DMS 273 (cell line): ENCODE measurements at regions not wholly inside any gene's neighbourhood (a gene's known extent, or its start where the extent isn't known, plus 50 kb on each side); places are given as distances from the start of the nearest gene placed in this dataset.

Source experiments
- DNase-seq: peaks from one replicate; lab custom pipeline; 2025; ENCODE audit not compliant: unreplicated experiment; lab: John Stamatoyannopoulos, UW

DNA sequence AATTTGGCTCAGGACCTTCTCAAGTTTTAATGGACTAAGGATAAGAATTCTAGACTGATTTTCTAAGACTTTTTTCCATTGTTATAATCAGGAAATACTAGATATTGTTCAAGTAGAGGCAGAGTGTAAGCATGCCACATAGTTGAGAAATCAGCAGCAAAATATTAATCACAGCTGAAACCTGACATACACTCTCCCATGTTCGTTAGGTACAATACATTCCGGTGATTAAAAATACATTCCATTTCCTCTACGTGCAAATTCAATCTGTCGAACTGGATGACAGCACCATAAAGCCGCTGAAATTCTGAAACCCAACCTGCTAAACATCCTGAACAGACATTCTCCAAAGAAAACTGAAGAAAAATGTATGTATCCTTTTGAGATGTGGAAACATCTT is 587.6 kb upstream of the DIPK2B start:
- no peak for DNase-seq

GRCh38 chrX:45784590-45784989 is 583.9 kb upstream of the DIPK2B start:
- no peak for DNase-seq

DNA sequence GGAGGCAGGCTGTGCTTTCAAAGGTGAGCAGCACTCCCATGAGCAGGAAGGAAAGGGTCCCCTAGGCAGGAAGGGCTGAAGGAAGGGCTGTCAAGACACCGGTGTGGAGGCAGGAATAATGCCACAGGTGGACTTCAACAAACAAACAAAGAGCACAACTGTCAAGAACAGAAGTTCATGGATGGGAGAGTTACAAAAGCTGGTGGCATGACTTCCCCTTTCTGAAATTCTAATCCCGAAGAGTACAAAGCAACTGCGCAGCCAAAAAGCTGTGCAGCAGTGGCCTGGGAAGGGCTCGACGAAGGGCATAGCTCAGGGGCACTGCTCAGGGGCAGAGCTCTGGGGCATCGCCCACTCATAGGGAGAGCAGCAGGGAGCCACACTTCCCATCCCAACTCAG is 582.3 kb upstream of the DIPK2B start:
- no peak for DNase-seq

- no peak for DNase-seq
Observed at GRCh38 chrX:45781901-45782553, 581.4 kb upstream of the DIPK2B start.

DNA sequence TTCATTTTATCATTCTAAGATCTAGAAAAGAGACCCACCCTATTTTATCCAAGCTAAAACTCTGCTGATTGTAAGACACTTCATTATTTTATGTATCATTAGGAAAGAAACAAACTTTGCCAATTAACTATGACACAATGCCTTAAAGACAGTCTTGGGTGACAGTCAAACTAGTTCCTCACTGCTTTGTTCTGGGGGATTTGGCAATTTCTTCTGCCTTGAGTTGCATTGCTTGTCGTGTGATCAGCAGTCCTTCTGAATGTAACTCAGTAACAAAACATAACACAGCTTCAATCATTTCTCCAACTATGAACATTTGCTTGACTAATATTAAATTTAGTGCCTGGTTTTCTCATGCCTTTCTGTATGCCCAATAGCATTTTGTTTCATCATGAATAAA is 577.9 kb upstream of the DIPK2B start:
- DNase-seq = no peak

- DNase-seq = no peak
Observed at GRCh38 chrX:45777366-45777765, 576.7 kb upstream of the DIPK2B start.

GRCh38 chrX:45775468-45775867 is 574.8 kb upstream of the DIPK2B start:
- DNase-seq = no peak

- DNase-seq = no peak
Observed at GRCh38 chrX:45774961-45775360, 574.3 kb upstream of the DIPK2B start.

DNA sequence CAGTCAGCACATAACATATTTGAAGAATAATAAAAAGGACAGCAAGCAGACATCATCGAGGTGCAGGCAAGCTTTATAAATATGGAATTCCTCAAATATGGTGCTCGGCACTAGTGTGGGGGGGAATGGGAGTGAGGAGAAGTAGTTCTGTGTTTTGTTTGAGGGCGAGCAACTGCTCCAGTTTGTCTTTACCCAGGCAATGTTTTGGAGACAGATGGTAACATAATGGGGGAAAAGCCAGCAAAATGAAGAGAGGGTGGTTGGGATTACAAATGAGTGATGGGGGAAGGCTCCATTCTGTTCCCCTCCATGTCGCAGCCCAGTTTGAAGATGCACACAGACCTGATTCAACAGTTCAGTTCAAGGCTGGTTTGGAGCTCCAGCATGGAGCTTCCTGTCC is 572.9 kb upstream of the DIPK2B start:
- DNase-seq = no peak

- DNase-seq = no peak
Observed at GRCh38 chrX:45771560-45772340, 571.1 kb upstream of the DIPK2B start.

GRCh38 chrX:45771114-45771513 is 570.4 kb upstream of the DIPK2B start:
- no peak for DNase-seq

- no peak for DNase-seq
Observed at GRCh38 chrX:45769761-45770582, 569.3 kb upstream of the DIPK2B start.

GRCh38 chrX:45768666-45769236 is 568.1 kb upstream of the DIPK2B start:
- DNase-seq = no peak

- no peak for DNase-seq
Observed at GRCh38 chrX:45766981-45767501, 566.4 kb upstream of the DIPK2B start.

- DNase-seq = no peak
Observed at GRCh38 chrX:45765767-45766166, 565.1 kb upstream of the DIPK2B start.

DNA sequence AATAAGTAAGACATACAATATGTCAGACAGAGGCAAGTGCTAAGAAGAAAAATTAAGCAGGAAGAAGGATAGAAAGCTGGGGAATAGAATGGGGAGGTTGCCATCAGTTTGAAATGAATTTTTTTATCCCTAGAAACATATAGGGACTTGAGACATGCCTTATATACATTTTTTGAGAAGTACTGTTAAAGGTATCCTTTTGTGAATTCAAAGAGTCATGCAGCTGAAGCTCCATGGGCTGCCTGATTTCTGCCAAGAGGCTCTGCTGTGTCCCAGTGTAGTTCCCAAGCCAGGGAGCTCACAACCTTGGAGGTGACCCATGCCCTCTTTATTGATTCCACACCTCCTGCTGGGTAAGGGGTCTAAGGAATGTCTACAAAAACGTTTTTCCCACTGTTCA is 564.6 kb upstream of the DIPK2B start:
- DNase-seq = no peak

GRCh38 chrX:45762699-45763647 is 562.3 kb upstream of the DIPK2B start:
- DNase-seq = no peak

- no peak for DNase-seq
Observed at GRCh38 chrX:45761920-45762319, 561.2 kb upstream of the DIPK2B start.

DNA sequence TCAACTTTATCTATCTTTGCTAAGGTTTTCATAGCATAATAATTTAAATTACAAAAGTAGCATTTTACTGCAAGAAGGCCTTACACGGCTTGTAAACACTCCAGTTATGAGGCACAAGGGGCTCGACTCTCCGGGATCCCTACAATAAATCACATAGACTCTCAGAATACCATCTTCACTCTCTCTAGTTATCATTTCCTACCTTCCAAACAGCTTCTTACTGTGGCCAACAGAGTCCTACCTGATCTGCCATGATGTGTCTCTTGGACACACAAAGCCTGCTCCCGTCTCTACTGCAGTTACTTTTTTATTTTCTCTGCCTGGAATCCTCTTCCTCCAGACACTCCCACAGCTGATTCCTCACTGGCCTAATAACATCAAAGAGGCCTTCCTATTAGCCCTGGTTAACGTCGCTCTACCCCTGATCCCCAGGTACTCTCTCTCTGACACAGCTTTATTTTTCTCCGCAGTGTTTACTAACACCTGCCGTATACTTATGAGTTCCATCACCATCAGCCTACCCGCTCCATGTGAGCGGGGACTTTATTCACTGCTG is 559.6 kb upstream of the DIPK2B start:
- no peak for DNase-seq
